GM21786 (cell line): ENCODE measurements at regions not wholly inside any gene's neighbourhood (a gene's known extent, or its start where the extent isn't known, plus 50 kb on each side); places are given as distances from the start of the nearest gene placed in this dataset.
"Not testable (repeated sequence)": the region's sequence is repeated elsewhere in the genome, so short reads cannot be mapped to it uniquely, and the experiment has no call there.

Experiments used
- ATAC-seq: cut with Tn5 transposase; IDR thresholded peaks from one replicate; pipeline ENCODE4 v1.9.1; 2021; ENCODE audit not compliant: unreplicated experiment

DNA sequence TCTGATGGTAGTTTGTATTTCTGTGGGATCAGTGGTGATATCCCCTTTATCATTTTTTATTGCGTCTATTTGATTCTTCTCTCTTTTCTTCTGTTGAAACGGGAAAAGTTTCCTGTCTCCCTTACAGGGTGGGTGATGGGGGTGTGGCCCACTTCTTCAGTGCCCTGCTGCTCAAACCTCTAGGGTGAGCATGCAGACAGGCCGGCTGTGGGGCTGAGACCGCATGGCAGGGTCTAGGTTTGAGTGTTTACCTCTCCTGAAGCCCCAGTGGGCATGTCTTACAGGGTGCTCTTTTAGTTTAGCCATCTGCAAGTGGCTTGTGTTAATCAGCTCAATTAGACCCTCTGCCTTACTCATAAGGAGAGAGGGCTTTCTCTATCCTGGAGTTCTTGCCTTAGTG is 450.0 kb upstream of the EPHA3 start:
- no peak for ATAC-seq

GRCh38 chr3:88661433-88661824 is 446.0 kb upstream of the EPHA3 start:
- ATAC-seq, result no peak

DNA sequence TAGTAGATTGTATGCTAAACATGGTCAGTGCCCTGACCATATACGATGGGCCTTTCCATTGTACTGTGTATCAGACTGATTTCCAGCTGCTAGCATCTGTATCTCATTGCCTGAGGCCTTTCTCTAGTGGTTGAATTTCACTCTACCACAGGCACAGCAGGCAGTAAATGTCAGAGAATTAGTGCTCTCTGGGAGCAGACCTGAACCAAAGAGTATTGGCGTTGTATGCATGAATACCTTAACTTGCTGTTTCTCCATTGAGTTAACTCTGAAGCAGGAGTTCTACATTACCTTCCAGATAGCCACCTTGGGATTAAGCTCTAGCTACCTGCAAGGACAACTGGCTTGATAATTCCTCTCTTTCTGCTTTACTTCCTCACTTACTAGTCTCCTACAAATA is 439.2 kb upstream of the EPHA3 start:
- ATAC-seq, result no peak

DNA sequence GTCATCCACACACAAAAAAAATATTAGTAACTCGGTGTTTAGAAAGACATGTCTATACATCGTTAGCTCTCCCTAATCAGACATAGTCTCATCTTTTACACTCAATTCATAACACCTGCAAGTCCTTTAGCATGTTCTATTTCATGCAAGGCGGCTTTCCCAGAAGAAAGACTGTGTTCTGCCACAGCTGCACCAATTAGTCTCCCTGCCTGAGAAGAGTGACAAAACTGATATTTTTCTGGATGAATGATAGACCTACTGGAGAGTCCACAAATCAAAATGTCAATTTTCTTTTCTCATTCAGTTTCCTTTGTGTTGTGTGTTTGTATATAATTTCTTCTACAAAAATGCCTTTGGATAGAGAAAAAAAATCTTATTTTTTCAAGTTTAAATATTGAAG is 435.8 kb upstream of the EPHA3 start:
- no peak for ATAC-seq

- ATAC-seq, result no peak
Observed at GRCh38 chr3:88677298-88677697, 430.1 kb upstream of the EPHA3 start.

GRCh38 chr3:88678747-88679146 is 428.7 kb upstream of the EPHA3 start:
- no peak for ATAC-seq

- no peak for ATAC-seq
Observed at GRCh38 chr3:88690287-88690686, 417.1 kb upstream of the EPHA3 start.

GRCh38 chr3:88691081-88691480 is 416.3 kb upstream of the EPHA3 start:
- ATAC-seq, result no peak

GRCh38 chr3:88703501-88704059 is 403.8 kb upstream of the EPHA3 start:
- no peak for ATAC-seq

- ATAC-seq, result no peak
Observed at GRCh38 chr3:88704338-88704737, 403.1 kb upstream of the EPHA3 start.

- no peak for ATAC-seq
Observed at GRCh38 chr3:88707837-88708236, 399.6 kb upstream of the EPHA3 start.

GRCh38 chr3:88712552-88712951 is 394.9 kb upstream of the EPHA3 start:
- no peak for ATAC-seq

DNA sequence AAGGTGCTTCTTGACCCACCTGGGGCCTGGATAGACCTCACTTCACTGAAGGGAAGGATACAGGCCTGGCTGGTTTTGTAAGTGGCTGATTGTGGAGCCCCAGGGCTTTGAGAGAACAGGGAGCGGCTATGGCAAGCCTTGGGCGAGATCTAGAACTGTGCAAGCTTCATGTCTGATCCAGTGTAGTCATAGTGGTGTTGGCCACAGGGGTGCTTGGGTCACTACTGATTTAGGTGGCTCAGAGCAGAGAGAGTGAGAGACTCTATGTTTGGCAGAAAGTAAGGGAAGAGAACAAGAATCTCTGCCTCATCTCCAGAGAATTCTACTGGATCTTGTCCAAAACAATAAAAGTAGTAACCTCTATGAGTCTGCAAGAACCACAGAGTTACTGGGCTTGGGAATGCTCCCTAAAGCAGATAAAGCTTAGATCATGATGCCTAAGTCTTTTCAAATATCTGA is 394.2 kb upstream of the EPHA3 start:
- ATAC-seq, result no peak

DNA sequence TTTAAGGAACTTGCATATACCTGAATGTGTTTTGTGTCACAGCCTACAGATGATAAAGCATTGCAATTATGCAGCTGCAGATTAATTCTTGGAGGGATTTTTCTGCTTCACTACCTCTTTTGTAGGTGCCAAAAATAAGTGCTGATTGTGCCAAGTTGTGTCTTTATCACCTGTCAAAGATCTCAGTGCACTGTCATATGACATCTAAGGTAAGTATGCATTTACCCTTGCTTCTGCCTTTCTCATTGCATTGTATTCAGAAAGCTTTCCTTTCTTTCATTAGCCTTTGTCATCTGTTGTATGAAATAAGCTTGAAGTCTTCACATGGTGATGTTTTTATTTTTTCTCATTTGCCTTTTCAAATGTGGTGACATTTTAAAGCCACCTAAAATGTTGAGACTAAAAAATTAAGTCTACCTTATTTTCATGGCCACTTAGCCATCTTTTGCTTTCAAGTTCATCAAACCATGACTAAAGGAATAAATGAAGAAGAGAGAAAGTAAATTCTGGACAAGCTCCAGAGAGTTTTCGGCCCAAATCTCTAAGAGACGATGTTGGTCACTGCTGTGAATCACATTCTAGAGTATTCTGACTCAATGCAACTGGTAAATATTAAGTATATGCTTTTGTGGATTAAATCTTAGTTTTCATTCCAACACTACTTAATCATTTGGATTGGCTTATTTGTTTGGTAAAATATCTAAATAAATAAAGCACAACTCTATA is 381.8 kb upstream of the EPHA3 start:
- ATAC-seq, result no peak

DNA sequence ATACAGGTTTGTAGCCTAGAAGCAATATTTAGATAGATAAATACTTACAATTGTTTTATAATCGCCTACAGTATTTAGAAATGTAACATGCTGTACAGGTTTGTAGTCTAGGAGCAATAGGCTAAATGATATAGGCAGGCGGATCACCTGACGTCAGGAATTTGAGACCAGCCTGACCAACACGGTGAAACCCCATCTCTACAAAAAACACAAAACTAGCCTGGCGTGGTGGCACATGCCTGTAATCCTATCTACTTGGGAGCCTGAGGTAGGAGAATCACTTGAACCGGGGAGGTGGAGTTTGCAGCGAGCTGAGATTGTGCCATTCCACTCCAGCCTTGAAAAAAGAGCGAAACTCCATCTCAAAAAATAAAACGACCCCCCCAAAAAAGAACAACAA is 375.2 kb upstream of the EPHA3 start:
- ATAC-seq, result no peak

DNA sequence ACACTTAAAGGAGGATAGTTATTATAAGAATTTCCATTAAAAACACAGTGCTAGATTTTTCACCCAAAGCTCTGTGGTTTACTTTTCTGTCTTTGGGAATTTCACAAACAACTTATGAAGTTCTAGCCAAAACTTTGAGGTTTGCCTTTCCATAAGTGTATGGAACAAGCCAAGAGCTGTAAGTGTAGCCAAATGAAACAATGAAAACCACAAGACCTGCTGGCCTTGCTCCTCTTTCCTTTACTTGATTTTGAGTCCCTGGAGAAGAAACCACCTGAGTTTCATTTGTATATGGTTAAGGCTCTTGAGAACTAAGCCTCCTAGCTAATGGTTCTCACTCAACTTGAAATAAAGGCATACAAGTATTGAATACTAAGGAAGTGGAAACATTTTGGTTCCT is 365.3 kb upstream of the EPHA3 start:
- no peak for ATAC-seq

GRCh38 chr3:88742674-88743507 is 364.5 kb upstream of the EPHA3 start:
- no peak for ATAC-seq

GRCh38 chr3:88744896-88745295 is 362.5 kb upstream of the EPHA3 start:
- no peak for ATAC-seq

DNA sequence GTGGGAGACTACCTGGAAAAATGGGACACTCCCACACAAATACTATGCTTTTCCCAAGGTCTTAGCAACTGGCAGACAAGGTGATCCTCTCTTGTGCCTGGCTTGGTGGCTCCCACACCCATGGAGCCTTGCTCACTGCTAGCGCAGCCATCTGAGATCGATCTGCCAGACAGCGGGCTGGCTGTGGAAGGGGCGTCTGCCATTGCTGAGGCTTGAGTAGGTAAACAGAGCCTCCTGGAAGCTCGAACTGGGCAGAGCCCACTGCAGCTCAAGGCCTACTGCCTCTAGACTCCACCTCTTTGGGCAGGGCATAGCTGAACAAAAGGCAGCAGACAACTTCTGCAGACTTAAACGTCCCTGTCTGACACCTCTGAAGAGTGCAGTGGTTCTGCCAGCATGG is 360.3 kb upstream of the EPHA3 start:
- ATAC-seq, result not testable (repeated sequence)

- ATAC-seq, result no peak
Observed at GRCh38 chr3:88758676-88759075, 348.7 kb upstream of the EPHA3 start.

DNA sequence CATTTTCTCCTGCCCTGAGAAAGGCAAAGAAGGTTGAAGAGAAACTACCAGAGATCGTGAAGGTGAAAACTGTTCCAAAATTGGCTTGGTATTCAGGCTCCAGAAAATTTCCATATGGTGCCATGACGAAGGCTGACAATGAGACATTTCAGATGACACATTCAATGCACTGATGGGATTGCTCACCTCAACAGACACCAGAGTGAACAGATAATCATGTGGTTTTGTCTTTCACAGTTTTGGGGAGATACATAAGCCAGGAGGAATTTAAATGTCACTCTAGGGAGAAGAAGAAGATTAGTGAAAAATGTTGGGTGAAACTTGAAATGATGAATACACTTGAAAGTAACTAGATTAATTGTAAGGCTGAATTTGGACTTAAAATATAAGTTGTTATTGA is 339.7 kb upstream of the EPHA3 start:
- no peak for ATAC-seq

DNA sequence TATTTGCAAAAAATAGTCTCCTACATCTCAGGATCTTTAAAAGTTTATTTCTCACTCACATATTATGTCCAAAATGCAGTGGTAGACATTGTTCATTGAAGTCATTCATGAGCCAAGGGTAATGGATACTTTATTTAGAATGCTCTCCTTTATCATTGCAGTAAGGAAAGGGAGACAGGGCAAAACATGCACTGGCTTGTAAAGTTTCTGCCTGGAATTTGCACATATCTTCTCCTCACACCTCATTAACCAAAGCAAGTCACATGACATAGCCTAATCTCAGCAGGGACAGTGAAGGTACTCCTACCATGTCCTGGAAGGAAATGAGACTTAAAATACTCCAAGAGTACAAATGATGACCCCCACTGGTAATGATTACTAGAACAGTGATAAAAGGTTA is 333.7 kb upstream of the EPHA3 start:
- ATAC-seq, result no peak
